ENCODE measurements at regions not wholly inside any gene's neighbourhood (a gene's known extent, or its start where the extent isn't known, plus 50 kb on each side); places are given as distances from the start of the nearest gene placed in this dataset.

DNA sequence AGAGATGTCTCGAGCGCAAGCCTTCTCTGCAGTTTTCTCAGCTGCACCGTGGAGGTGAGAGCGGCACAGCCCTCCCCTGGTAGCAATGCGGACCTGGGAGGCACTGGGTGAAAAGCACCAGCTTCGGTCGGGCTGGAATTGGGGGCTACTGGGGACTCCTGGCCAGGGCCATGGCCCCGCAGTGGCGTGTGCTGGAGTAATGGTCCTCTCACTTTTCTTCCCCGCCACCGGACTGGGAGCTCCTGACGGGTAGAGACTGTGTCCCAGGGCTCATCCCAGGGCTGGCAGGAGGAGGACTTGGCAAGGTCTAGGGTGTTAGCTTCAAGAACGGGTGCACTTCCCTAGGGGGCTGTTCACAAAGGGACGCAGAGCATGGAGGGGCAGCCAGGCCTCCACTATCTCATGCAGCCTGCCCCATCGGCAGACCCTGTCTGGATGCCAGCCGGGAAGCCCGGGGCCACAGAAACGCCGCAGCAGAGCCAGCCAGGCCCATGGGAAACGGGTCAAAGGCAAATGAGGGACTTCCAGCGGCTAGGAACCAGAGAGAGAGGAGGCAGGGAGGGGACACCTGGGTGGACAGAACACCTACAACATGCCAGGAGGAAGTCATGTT is 92.6 kb upstream of the MVB12B start:
- ATAC-seq (ENCODE audit: low read depth), result no peak
- Histone ChIP-seq H3K27ac (ENCODE audit: poor library complexity, severe bottlenecking) (no peak overlapping the region), H3K4me1 (ENCODE audit: insufficient read depth, poor library complexity, severe bottlenecking) (no peaks in the 10 kb centered on the region), H3K9me3 (ENCODE audit: severe bottlenecking) (no peaks in the 10 kb centered on the region), H3K27me3 (ENCODE audit: insufficient read depth, poor library complexity, severe bottlenecking) (no peaks in the 10 kb centered on the region), H3K4me3 (ENCODE audit: severe bottlenecking) (no peak overlapping the region), H3K36me3 (ENCODE audit: low read depth) (no peaks in the 10 kb centered on the region)
- no peak for DNase-seq (ENCODE audit: low spot score)
- TF ChIP-seq, protein P1, sequence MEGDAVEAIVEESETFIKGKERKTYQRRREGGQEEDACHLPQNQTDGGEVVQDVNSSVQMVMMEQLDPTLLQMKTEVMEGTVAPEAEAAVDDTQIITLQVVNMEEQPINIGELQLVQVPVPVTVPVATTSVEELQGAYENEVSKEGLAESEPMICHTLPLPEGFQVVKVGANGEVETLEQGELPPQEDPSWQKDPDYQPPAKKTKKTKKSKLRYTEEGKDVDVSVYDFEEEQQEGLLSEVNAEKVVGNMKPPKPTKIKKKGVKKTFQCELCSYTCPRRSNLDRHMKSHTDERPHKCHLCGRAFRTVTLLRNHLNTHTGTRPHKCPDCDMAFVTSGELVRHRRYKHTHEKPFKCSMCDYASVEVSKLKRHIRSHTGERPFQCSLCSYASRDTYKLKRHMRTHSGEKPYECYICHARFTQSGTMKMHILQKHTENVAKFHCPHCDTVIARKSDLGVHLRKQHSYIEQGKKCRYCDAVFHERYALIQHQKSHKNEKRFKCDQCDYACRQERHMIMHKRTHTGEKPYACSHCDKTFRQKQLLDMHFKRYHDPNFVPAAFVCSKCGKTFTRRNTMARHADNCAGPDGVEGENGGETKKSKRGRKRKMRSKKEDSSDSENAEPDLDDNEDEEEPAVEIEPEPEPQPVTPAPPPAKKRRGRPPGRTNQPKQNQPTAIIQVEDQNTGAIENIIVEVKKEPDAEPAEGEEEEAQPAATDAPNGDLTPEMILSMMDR (IDR thresholded peaks at IDR 0.05; ENCODE audit: poor library complexity, severe bottlenecking), result no peak

GRCh38 chr9:126234681-126235335 is 91.8 kb upstream of the MVB12B start:
- TF ChIP-seq, protein P1 (IDR thresholded peaks at IDR 0.05; ENCODE audit: poor library complexity, severe bottlenecking), result no peak
- Histone ChIP-seq H3K9me3 (ENCODE audit: severe bottlenecking) (no peaks in the 10 kb centered on the region), H3K4me1 (ENCODE audit: insufficient read depth, poor library complexity, severe bottlenecking) (no peaks in the 10 kb centered on the region), H3K4me3 (ENCODE audit: severe bottlenecking) (no peak overlapping the region), H3K27me3 (ENCODE audit: insufficient read depth, poor library complexity, severe bottlenecking) (no peaks in the 10 kb centered on the region), H3K27ac (ENCODE audit: poor library complexity, severe bottlenecking) (no peak overlapping the region), H3K36me3 (ENCODE audit: low read depth) (no peaks in the 10 kb centered on the region)
- DNase-seq (ENCODE audit: low spot score), result no peak
- no peak for ATAC-seq (ENCODE audit: low read depth)

GRCh38 chr9:126235336-126236243 is 91.0 kb upstream of the MVB12B start:
- Histone ChIP-seq H3K4me3 (ENCODE audit: severe bottlenecking) (no peak overlapping the region), H3K9me3 (ENCODE audit: severe bottlenecking) (no peaks in the 10 kb centered on the region), H3K27ac (ENCODE audit: poor library complexity, severe bottlenecking) (no peak overlapping the region), H3K4me1 (ENCODE audit: insufficient read depth, poor library complexity, severe bottlenecking) (no peaks in the 10 kb centered on the region), H3K27me3 (ENCODE audit: insufficient read depth, poor library complexity, severe bottlenecking) (no peaks in the 10 kb centered on the region), H3K36me3 (ENCODE audit: low read depth) (no peaks in the 10 kb centered on the region)
- TF ChIP-seq, protein P1 (IDR thresholded peaks at IDR 0.05; ENCODE audit: poor library complexity, severe bottlenecking), result no peak
- no peak for ATAC-seq (ENCODE audit: low read depth)
- DNase-seq (ENCODE audit: low spot score), result no peak

DNA sequence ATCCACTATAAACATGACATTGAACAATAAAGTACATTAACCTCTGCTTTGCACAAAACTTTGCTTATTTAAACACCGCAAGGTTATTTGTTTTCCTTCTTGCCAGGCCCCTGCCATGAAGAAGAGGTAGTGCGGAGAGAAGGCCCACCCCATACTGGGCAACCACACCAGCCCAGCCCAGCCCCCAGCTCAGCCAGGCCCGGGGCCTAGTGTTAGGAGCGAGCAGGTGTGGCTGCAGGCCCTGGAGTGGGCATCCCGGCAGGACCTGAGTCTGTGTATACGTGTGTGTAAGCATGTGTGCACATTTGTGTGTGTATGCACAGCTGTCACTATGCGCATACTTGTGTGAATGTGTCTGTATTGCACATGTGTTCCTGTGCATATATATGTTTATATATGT is 90.4 kb upstream of the MVB12B start:
- DNase-seq (ENCODE audit: low spot score), result no peak
- ATAC-seq (ENCODE audit: low read depth), result no peak
- no peak overlapping the region for H3K27ac ChIP-seq (ENCODE audit: poor library complexity, severe bottlenecking)
- no peaks in the 10 kb centered on the region for H3K36me3 ChIP-seq (ENCODE audit: low read depth)
- no peaks in the 10 kb centered on the region for H3K4me1 ChIP-seq (ENCODE audit: insufficient read depth, poor library complexity, severe bottlenecking)
- H3K9me3 ChIP-seq (ENCODE audit: severe bottlenecking), result no peaks in the 10 kb centered on the region
- TF ChIP-seq, protein P1 (IDR thresholded peaks at IDR 0.05; ENCODE audit: poor library complexity, severe bottlenecking), result no peak
- H3K4me3 ChIP-seq (ENCODE audit: severe bottlenecking), result no peak overlapping the region
- no peaks in the 10 kb centered on the region for H3K27me3 ChIP-seq (ENCODE audit: insufficient read depth, poor library complexity, severe bottlenecking)
